Astrocyte (in vitro differentiated cells and primary cell): ENCODE measurements at regions not wholly inside any gene's neighbourhood (a gene's known extent, or its start where the extent isn't known, plus 50 kb on each side); places are given as distances from the start of the nearest gene placed in this dataset.

ENCODE experiments used
- DNase-seq: peaks from one replicate; pipeline ENCODE4 v3.0.0-alpha.2; 2010; ENCODE audit warnings: low read depth
- FAIRE-seq: peaks from 2 replicates; lab custom pipeline; 2011; peaks lifted over from hg19 to GRCh38; lab: Jason Lieb, UNC
- H2AFZ ChIP-seq: 2 replicates; pipeline ENCODE4 v1.6.0; 2012; ENCODE audit warnings: low read depth, low read length, inconsistent platforms
- H3K27ac ChIP-seq: 2 replicates; pipeline ENCODE4 v1.5.1; 2011; ENCODE audit warnings: low read depth, low read length, inconsistent platforms
- H3K27me3 ChIP-seq: 2 replicates; pipeline ENCODE4 v1.6.0; 2011; ENCODE audit warnings: low read length, inconsistent platforms; ENCODE audit not compliant: insufficient read depth
- H3K36me3 ChIP-seq: 2 replicates; pipeline ENCODE4 v1.5.1; 2011; ENCODE audit warnings: low read length, inconsistent platforms; ENCODE audit not compliant: insufficient read depth
- H3K4me1 ChIP-seq: 2 replicates; pipeline ENCODE4 v1.5.1; 2011; ENCODE audit warnings: low read length, inconsistent platforms; ENCODE audit not compliant: insufficient read depth
- H3K4me2 ChIP-seq: 2 replicates; pipeline ENCODE4 v1.6.0; 2012; ENCODE audit warnings: low read length, inconsistent platforms
- H3K4me3 ChIP-seq: 2 replicates; pipeline ENCODE4 v1.5.1; 2011; ENCODE audit warnings: low read depth, mild to moderate bottlenecking, low read length, inconsistent platforms; ENCODE audit not compliant: insufficient read depth
- H3K79me2 ChIP-seq: 2 replicates; pipeline ENCODE4 v1.6.0; 2012; ENCODE audit warnings: mild to moderate bottlenecking, low read length, inconsistent platforms; ENCODE audit not compliant: insufficient read depth
- H3K9ac ChIP-seq: 2 replicates; pipeline ENCODE4 v1.6.0; 2012; ENCODE audit warnings: mild to moderate bottlenecking, low read length, inconsistent platforms
- H3K9me3 ChIP-seq: 2 replicates; pipeline ENCODE4 v1.5.1; 2012; ENCODE audit warnings: low read depth, mild to moderate bottlenecking, low read length, inconsistent platforms; ENCODE audit not compliant: insufficient read depth
- H4K20me1 ChIP-seq: 2 replicates; pipeline ENCODE4 v1.6.0; 2012; ENCODE audit warnings: low read length, inconsistent platforms; ENCODE audit not compliant: insufficient read depth
- H3K27ac Mint-ChIP-seq: one replicate; pipeline ENCODE4 v1.8.0; 2021; ENCODE audit warnings: mild to moderate bottlenecking, mixed read lengths; ENCODE audit not compliant: unreplicated experiment
- H3K27me3 Mint-ChIP-seq: one replicate; pipeline ENCODE4 v1.8.0; 2021; ENCODE audit warnings: low read depth, mixed read lengths; ENCODE audit not compliant: unreplicated experiment
- H3K36me3 Mint-ChIP-seq: one replicate; pipeline ENCODE4 v1.8.0; 2021; ENCODE audit warnings: low read depth, mixed read lengths; ENCODE audit not compliant: unreplicated experiment
- H3K4me1 Mint-ChIP-seq: one replicate; pipeline ENCODE4 v1.8.0; 2021; ENCODE audit warnings: low read depth, mixed read lengths; ENCODE audit not compliant: unreplicated experiment
- H3K4me3 Mint-ChIP-seq: one replicate; pipeline ENCODE4 v1.8.0; 2021; ENCODE audit warnings: mild to moderate bottlenecking, moderate library complexity, mixed read lengths; ENCODE audit not compliant: unreplicated experiment
- H3K9me3 Mint-ChIP-seq: one replicate; pipeline ENCODE4 v1.8.0; 2021; ENCODE audit warnings: mild to moderate bottlenecking, mixed read lengths; ENCODE audit not compliant: unreplicated experiment
- EZH2 ChIP-seq: IDR thresholded peaks from 2 replicates; pipeline ENCODE4 v1.6.1; 2012; ENCODE audit warnings: mild to moderate bottlenecking, low read length, inconsistent platforms; ENCODE audit not compliant: insufficient read depth
- TF ChIP-seq, protein P1 (sequence below): IDR thresholded peaks from 2 replicates; pipeline ENCODE4 v1.5.1; 2011; ENCODE audit warnings: low read depth, mild to moderate bottlenecking, inconsistent platforms, low read length, moderate library complexity; ENCODE audit not compliant: insufficient read depth

DNA sequence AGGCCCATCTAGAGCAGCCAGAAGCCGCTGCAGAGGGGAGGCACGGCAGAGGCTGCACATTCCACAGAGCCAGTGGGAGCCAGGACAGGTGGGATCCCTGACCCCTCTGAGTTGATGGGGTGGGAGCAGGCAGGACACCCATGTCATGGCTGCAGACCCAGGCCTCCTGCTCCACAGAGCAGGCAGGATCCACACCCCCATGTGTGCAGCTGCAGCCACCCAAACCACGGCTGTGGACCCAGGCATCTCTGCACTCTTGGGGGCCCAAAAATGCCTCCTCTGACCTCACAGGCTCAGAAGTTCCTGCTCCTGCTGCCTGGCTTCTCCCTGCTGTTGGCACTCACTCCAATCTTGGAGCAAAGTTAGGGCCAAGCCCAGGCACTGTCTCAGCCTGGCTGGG, 112.3 kb upstream of the TMEM18 start:
- H3K4me3 Mint-ChIP-seq = no peak overlapping the region
- H3K36me3 Mint-ChIP-seq = no peaks in the 10 kb centered on the region
- Histone ChIP-seq H3K27ac (no peak overlapping the region), H3K4me1 (no peaks in the 10 kb centered on the region), H3K9me3 (peaks cover 6% of the 10 kb centered on the region), H3K4me2 (no peak overlapping the region), H4K20me1 (no peaks in the 10 kb centered on the region), H3K27me3 (no peaks in the 10 kb centered on the region), H3K79me2 (no peaks in the 10 kb centered on the region), H2AFZ (no peak overlapping the region), H3K36me3 (no peaks in the 10 kb centered on the region), H3K4me3 (no peak overlapping the region), H3K9ac (no peak overlapping the region)
- no peaks in the 10 kb centered on the region for H3K4me1 Mint-ChIP-seq
- no peak for DNase-seq
- no peak overlapping the region for H3K27ac Mint-ChIP-seq
- no peak for TF ChIP-seq EZH2
- peaks cover 2% of the 10 kb centered on the region for H3K27me3 Mint-ChIP-seq
- no peak for FAIRE-seq
- H3K9me3 Mint-ChIP-seq = peaks cover 6% of the 10 kb centered on the region

DNA sequence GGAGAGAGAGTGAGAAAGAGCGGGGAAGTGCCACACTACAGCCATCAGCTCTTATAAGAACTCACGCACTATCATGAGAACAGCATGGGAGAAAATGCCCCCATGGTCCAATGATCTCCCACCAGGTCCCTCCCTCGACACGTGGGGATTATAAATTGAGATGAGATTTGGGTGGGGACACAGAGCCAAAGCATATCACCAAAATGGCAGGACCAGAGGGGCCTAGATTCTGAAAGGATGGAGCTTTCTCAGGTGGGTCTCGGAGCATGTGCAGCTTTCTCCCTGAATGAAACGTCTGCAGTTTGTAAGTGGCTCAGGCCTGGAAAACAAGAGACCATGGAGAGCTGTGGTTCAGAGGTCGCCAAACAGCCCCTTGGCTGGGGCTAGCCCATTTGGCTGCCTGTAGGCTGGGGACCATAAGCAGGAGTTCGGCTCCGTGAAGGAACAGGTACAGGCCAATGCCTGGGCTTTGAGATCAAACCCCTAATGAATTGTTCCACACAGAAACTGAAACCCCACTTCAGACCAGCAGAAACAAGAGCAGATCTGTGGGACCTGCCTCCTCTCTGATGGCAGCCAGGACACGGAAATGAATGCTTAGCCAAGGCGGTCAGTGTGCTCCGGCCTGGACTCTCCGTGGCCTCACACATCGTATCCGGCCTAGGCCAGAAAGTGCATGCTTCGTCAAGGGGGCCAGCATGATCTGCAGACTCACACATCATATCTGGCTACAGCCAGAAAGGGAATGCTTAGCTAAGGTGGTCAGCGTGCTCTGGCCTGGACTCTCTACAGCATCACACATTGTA, 111.2 kb upstream of the TMEM18 start:
- Histone ChIP-seq H2AFZ (no peak overlapping the region), H3K36me3 (no peaks in the 10 kb centered on the region), H3K27me3 (no peaks in the 10 kb centered on the region), H3K4me1 (no peaks in the 10 kb centered on the region), H3K9me3 (peaks cover 6% of the 10 kb centered on the region), H3K27ac (no peak overlapping the region), H3K79me2 (no peaks in the 10 kb centered on the region), H3K4me3 (no peak overlapping the region), H4K20me1 (no peaks in the 10 kb centered on the region), H3K9ac (no peak overlapping the region), H3K4me2 (no peak overlapping the region)
- no peak for FAIRE-seq
- no peaks in the 10 kb centered on the region for H3K4me1 Mint-ChIP-seq
- H3K27ac Mint-ChIP-seq = no peak overlapping the region
- no peak overlapping the region for H3K4me3 Mint-ChIP-seq
- H3K27me3 Mint-ChIP-seq = peaks cover 2% of the 10 kb centered on the region
- TF ChIP-seq, protein P1, sequence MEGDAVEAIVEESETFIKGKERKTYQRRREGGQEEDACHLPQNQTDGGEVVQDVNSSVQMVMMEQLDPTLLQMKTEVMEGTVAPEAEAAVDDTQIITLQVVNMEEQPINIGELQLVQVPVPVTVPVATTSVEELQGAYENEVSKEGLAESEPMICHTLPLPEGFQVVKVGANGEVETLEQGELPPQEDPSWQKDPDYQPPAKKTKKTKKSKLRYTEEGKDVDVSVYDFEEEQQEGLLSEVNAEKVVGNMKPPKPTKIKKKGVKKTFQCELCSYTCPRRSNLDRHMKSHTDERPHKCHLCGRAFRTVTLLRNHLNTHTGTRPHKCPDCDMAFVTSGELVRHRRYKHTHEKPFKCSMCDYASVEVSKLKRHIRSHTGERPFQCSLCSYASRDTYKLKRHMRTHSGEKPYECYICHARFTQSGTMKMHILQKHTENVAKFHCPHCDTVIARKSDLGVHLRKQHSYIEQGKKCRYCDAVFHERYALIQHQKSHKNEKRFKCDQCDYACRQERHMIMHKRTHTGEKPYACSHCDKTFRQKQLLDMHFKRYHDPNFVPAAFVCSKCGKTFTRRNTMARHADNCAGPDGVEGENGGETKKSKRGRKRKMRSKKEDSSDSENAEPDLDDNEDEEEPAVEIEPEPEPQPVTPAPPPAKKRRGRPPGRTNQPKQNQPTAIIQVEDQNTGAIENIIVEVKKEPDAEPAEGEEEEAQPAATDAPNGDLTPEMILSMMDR = no peak
- TF ChIP-seq EZH2 = no peak
- no peaks in the 10 kb centered on the region for H3K36me3 Mint-ChIP-seq
- H3K9me3 Mint-ChIP-seq = peaks cover 6% of the 10 kb centered on the region
- DNase-seq = no peak

DNA sequence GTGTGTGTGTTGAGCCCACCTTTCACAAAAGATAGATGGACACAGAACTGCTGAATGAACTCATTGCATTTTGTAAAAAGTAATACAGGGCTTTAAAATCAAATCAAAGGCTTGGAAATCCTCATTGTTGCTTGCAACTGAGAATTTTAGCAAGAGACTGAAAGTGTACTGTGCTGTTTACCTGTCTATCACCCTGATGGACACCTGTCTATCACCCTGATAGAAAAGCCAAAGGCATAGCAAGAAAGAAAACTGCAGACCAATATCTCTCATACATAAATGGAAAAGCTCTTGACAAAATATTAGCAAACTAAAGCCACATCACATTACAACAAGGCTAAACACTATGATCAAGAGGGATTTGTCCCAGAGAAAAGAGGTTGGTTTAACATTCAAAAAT, 107.5 kb upstream of the TMEM18 start:
- H3K4me3 Mint-ChIP-seq = no peak overlapping the region
- FAIRE-seq = no peak

More for the DNA sequence above, 107.5 kb upstream of the TMEM18 start:
- no peak overlapping the region for H3K9ac ChIP-seq
- Mint-ChIP-seq H3K36me3 (no peaks in the 10 kb centered on the region), H3K9me3 (peaks cover 2% of the 10 kb centered on the region), H3K27ac (no peak overlapping the region), H3K4me1 (no peaks in the 10 kb centered on the region), H3K27me3 (peaks cover 6% of the 10 kb centered on the region)
- H3K4me3 ChIP-seq = no peak overlapping the region
- H3K4me2 ChIP-seq = no peak overlapping the region
- H3K27ac ChIP-seq = no peak overlapping the region
- no peak overlapping the region for H2AFZ ChIP-seq
- no peaks in the 10 kb centered on the region for H3K27me3 ChIP-seq
- H3K4me1 ChIP-seq = no peaks in the 10 kb centered on the region
- H3K79me2 ChIP-seq = no peaks in the 10 kb centered on the region
- no peak for DNase-seq
- TF ChIP-seq, protein P1 = no peak
- no peaks in the 10 kb centered on the region for H4K20me1 ChIP-seq
- peaks cover 6% of the 10 kb centered on the region for H3K9me3 ChIP-seq
- no peaks in the 10 kb centered on the region for H3K36me3 ChIP-seq
